ENCODE measurements at regions not wholly inside any gene's neighbourhood (a gene's known extent, or its start where the extent isn't known, plus 50 kb on each side); places are given as distances from the start of the nearest gene placed in this dataset.

GRCh38 chr1:64325856-64326255 is 122.4 kb downstream of the UBE2U start:
- Mint-ChIP-seq H3K27me3 (peaks cover 14% of the 10 kb centered on the region), H3K4me3 (no peak overlapping the region)
- intact Hi-C loops (cut with micrococcal nuclease), result no loop called here

GRCh38 chr1:64327119-64327518 is 123.7 kb downstream of the UBE2U start:
- no peaks in the 10 kb centered on the region for H3K9me3 Mint-ChIP-seq (ENCODE audit: insufficient read depth)
- ATAC-seq (ENCODE audit: low read depth) (no peak), DNase-seq (no peak)
- peaks cover 9% of the 10 kb centered on the region for H3K27me3 Mint-ChIP-seq
- no peaks in the 10 kb centered on the region for H3K4me1 Mint-ChIP-seq
- Histone ChIP-seq H3K27ac (ENCODE audit: low read length in 2 of 2) (no peak overlapping the region), H3K27me3 (replicated peaks in 1 of 4; ENCODE audit: control extremely low read depth in 1 of 4, control insufficient read depth in 3 of 4, insufficient read depth in 4 of 4, low read length in 3 of 4) (peaks cover 0 to 3% (median 0%) of the 10 kb centered on the region in 4 experiments), H2AFZ (ENCODE audit: insufficient read depth, low read depth, low read length, poor library complexity, severe bottlenecking) (no peak overlapping the region), H3K36me3 (replicated peaks in 1 of 2; ENCODE audit: control extremely low read depth in 1 of 2, control insufficient read depth in 1 of 2, extremely low read depth in 1 of 2, insufficient read depth in 2 of 2, low read length in 1 of 2) (no peaks in the 10 kb centered on the region), H3K4me1 (ENCODE audit: control insufficient read depth in 2 of 2, insufficient read depth in 2 of 2, low read length in 2 of 2) (no peaks in the 10 kb centered on the region), H3K4me2 (replicated peaks; ENCODE audit: low read depth, low read length, poor library complexity, severe bottlenecking) (no peak overlapping the region), H3K9me3 (ENCODE audit: control extremely low read depth in 1 of 3, control insufficient read depth in 2 of 3, insufficient read depth in 1 of 3, low read length in 2 of 3) (no peaks in the 10 kb centered on the region), H3K79me2 (ENCODE audit: control insufficient read depth, insufficient read depth, low read length) (no peaks in the 10 kb centered on the region), H3K4me3 (ENCODE audit: control extremely low read depth in 1 of 5, extremely low read depth in 1 of 5, insufficient read depth in 1 of 5, low read depth in 2 of 5, low read length in 4 of 5) (no peak overlapping the region), H3K9ac (ENCODE audit: low read length) (no peak overlapping the region), H4K20me1 (ENCODE audit: control insufficient read depth, insufficient read depth, low read length, poor library complexity, severe bottlenecking) (no peaks in the 10 kb centered on the region)
- ChIA-PET CTCF (no interaction called here), POLR2A (no interaction called here)
- 86% methylated on average over 2 of the region's 2 CpGs for WGBS (ENCODE audit: insufficient coverage)
- no peak overlapping the region for H3K27ac Mint-ChIP-seq
- TF ChIP-seq EZH2 (IDR thresholded peaks at IDR 0.05; ENCODE audit: borderline replicate concordance, insufficient read depth, low read depth, low read length, poor library complexity, severe bottlenecking) (no peak), CTCF (IDR thresholded peaks at IDR 0.05) (no peak)
- intact Hi-C loops (cut with micrococcal nuclease), result no loop called here
- H3K4me3 Mint-ChIP-seq, result no peak overlapping the region

More at GRCh38 chr1:64325856-64326255, 122.4 kb downstream of the UBE2U start:
- H3K4me1 ChIP-seq (ENCODE audit: control insufficient read depth in 2 of 2, insufficient read depth in 2 of 2, low read length in 2 of 2), result no peaks in the 10 kb centered on the region
- H3K27ac ChIP-seq (ENCODE audit: low read length in 2 of 2), result no peak overlapping the region
- no peak for ATAC-seq (ENCODE audit: low read depth)
- ChIA-PET POLR2A (no interaction called here), CTCF (no interaction called here)
- H3K9me3 ChIP-seq (ENCODE audit: control extremely low read depth in 1 of 3, control insufficient read depth in 2 of 3, insufficient read depth in 1 of 3, low read length in 2 of 3), result no peaks in the 10 kb centered on the region
- H3K79me2 ChIP-seq (ENCODE audit: control insufficient read depth, insufficient read depth, low read length), result no peaks in the 10 kb centered on the region
- H3K27ac Mint-ChIP-seq, result no peak overlapping the region
- no peaks in the 10 kb centered on the region for H3K9me3 Mint-ChIP-seq (ENCODE audit: insufficient read depth)
- TF ChIP-seq EZH2 (IDR thresholded peaks at IDR 0.05; ENCODE audit: borderline replicate concordance, insufficient read depth, low read depth, low read length, poor library complexity, severe bottlenecking) (no peak), CTCF (IDR thresholded peaks at IDR 0.05) (no peak)
- H3K36me3 ChIP-seq (replicated peaks in 1 of 2; ENCODE audit: control extremely low read depth in 1 of 2, control insufficient read depth in 1 of 2, extremely low read depth in 1 of 2, insufficient read depth in 2 of 2, low read length in 1 of 2), result no peaks in the 10 kb centered on the region
- no peak overlapping the region for H3K4me3 ChIP-seq (ENCODE audit: control extremely low read depth in 1 of 5, extremely low read depth in 1 of 5, insufficient read depth in 1 of 5, low read depth in 2 of 5, low read length in 4 of 5)
- peaks cover 0 to 3% (median 0%) of the 10 kb centered on the region in 4 experiments for H3K27me3 ChIP-seq (replicated peaks in 1 of 4; ENCODE audit: control extremely low read depth in 1 of 4, control insufficient read depth in 3 of 4, insufficient read depth in 4 of 4, low read length in 3 of 4)
- H2AFZ ChIP-seq (ENCODE audit: insufficient read depth, low read depth, low read length, poor library complexity, severe bottlenecking), result no peak overlapping the region
- H3K4me1 Mint-ChIP-seq, result no peaks in the 10 kb centered on the region
- no peak overlapping the region for H3K4me2 ChIP-seq (replicated peaks; ENCODE audit: low read depth, low read length, poor library complexity, severe bottlenecking)
- 100% methylated on average over 3 of the region's 5 CpGs for WGBS (ENCODE audit: insufficient coverage)
- no peaks in the 10 kb centered on the region for H4K20me1 ChIP-seq (ENCODE audit: control insufficient read depth, insufficient read depth, low read length, poor library complexity, severe bottlenecking)
- no peak for DNase-seq
- H3K9ac ChIP-seq (ENCODE audit: low read length), result no peak overlapping the region
